ENCODE measurements at regions not wholly inside any gene's neighbourhood (a gene's known extent, or its start where the extent isn't known, plus 50 kb on each side); places are given as distances from the start of the nearest gene placed in this dataset.

DNA sequence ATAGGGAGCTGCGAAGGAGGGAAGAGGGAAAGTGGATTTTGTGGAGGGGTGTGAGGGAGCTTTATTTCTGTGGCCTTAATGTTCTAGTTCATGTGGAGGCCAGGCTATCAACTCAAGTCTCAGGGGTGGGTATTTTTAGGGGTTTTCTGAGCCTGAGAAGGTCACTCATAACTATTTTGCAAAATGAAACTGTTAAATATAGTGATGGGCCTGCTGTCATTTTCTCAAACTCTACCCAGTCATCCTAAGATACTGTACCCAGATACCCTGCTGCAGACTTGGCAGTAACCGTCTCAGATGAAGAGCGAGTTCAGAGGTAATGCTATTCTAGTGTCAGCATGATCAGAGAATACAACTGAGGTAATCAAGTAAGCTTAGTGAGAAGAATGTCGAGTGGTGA is 545.0 kb upstream of the TBL1XR1 start:
- TF ChIP-seq, protein P1, sequence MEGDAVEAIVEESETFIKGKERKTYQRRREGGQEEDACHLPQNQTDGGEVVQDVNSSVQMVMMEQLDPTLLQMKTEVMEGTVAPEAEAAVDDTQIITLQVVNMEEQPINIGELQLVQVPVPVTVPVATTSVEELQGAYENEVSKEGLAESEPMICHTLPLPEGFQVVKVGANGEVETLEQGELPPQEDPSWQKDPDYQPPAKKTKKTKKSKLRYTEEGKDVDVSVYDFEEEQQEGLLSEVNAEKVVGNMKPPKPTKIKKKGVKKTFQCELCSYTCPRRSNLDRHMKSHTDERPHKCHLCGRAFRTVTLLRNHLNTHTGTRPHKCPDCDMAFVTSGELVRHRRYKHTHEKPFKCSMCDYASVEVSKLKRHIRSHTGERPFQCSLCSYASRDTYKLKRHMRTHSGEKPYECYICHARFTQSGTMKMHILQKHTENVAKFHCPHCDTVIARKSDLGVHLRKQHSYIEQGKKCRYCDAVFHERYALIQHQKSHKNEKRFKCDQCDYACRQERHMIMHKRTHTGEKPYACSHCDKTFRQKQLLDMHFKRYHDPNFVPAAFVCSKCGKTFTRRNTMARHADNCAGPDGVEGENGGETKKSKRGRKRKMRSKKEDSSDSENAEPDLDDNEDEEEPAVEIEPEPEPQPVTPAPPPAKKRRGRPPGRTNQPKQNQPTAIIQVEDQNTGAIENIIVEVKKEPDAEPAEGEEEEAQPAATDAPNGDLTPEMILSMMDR (conservative IDR thresholded peaks at IDR 0.05; ENCODE audit: low read depth, low read length), result no peak
- no peak for DNase-seq (ENCODE audit: low read depth)
- H3K4me3 ChIP-seq (ENCODE audit: low read depth, low read length), result no peak overlapping the region

DNA sequence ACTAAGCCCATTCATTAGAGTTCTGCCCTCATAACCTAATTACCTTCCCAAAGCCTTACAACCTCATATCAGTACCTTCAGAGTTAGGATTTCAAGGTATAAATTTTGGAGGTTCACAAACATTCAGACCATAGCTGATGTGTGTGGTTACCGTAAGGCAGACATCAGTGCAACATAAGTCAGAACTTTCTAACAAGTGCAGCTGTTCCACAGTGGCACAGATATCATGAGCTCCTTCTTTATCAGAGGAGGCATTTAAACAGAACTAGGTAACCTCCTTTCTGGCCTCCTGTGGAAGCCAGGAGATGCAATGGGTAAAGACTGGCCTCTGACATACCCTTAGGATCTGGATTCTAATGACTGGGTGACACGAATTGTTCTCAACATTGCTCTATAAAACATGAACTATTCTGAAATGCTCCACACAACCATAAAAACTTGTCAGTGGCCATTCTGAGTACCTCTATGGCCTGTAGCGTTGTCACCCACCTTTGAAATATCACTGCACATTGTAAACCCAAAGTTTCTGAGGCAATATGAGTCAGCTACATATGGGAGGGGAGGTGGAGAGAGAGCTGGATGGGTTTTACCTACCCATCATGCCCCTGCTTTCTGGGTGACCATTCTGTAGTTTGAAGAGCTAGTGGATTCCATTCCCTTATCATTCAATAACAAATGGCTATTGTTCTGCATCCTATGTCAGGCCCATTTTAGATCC is 546.0 kb upstream of the TBL1XR1 start:
- TF ChIP-seq, protein P1 (conservative IDR thresholded peaks at IDR 0.05; ENCODE audit: low read depth, low read length), result no peak
- H3K4me3 ChIP-seq (ENCODE audit: low read depth, low read length), result no peak overlapping the region
- no peak for DNase-seq (ENCODE audit: low read depth)

DNA sequence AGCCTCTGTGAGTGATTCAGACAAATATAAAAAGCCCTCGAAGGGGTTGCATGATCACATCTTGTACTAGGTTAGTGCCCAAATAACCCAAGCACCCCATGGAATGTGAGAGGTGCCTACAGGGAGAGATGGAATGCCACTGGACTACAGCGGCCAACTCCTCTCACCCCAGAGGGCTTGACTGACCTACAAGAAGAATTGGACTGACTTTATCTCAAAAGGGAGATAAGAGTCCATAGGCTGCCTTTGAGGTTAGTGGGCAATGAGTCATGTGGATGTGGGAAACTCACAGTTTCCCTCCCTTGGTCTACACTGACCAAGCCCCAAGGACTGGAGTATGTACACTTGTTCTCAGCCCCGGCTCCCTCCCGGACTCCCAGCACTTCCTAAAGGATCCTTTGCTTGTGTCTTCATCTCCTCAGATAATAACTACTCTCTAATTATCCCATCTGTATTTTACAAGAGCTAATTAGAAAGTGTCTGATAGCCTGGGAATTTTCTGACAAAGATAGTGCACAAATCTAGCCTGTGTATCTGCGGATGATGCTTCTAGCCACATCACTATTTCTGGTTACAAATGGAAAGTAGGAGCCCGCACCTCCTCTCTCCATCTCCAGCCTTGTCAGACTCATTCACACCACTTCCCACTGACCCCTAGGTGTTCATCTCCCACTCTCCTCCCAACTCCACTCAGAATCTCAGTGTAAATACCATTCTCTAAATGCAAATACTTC is 547.8 kb upstream of the TBL1XR1 start:
- peak; percentile 69 for DNase-seq (ENCODE audit: low read depth)
- TF ChIP-seq, protein P1 (conservative IDR thresholded peaks at IDR 0.05; ENCODE audit: low read depth, low read length), result no peak
- no peak overlapping the region for H3K4me3 ChIP-seq (ENCODE audit: low read depth, low read length)

DNA sequence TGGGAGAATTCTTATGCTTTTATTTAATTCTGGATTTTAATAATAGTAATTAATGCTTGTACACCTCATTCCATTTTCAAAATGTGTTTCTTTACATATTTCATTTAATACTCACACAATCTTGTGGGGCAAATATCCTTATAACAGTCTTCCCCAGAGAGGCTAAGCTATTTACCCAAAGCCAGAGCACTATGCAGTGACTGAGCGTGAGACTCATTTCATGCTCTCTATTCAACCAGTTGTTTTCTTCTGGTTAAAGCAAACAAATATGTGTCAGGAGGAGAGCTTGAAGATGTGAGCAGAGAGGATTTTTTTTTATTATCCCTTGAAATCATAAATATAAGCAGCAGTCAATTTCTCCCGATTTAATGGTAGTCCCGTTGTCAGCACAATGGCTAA is 548.3 kb upstream of the TBL1XR1 start:
- H3K4me3 ChIP-seq (ENCODE audit: low read depth, low read length), result no peak overlapping the region
- TF ChIP-seq, protein P1 (conservative IDR thresholded peaks at IDR 0.05; ENCODE audit: low read depth, low read length), result no peak
- DNase-seq (ENCODE audit: low read depth), result no peak

DNA sequence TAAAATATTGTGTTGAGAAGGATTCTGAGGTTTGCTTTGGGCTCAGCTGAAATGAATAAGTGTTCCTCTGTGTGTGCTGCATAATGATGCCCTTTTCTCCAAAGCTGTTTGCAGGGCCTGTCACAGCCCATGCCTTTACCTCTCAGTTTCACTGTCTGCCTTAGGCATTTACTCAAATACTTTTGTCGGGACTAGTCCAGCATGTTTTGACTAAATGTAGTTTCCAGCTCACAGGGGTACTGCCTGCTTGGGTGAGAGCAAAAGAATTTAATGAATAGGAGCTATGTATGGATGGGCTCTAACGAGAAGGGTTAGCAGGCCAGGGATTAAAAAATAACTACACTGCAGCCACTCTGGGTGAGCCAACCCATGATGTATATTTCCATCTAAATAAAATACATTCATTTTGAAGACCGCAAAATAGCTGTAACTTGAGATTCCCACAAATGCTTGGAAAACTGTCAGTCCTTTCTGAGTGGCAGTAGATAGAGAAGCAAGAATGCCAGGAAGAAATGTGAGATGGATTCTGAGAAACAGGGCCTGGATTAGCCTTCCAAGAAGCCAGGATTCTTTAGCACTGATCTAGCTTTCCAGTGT is 549.2 kb upstream of the TBL1XR1 start:
- no peak overlapping the region for H3K4me3 ChIP-seq (ENCODE audit: low read depth, low read length)
- DNase-seq (ENCODE audit: low read depth), result peak; percentile 30
- TF ChIP-seq, protein P1 (conservative IDR thresholded peaks at IDR 0.05; ENCODE audit: low read depth, low read length), result no peak

DNA sequence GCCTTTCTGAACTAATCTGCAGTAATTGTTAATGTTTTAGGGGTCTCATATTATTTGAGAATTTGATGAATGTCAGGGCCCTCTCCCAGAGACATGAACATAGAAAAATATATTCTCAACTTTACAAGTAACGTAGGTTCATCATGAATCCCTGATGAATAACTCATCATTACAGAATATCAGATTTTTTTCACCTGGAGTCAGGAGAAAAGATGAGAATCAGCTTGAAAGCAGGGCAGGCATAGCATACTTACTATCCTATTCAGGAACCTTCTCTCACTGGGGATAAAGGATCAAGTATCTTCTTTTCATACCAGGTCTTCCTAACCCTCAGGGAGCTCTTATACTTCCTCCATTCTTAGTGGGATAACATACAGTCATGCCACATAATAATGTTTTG is 552.6 kb upstream of the TBL1XR1 start:
- TF ChIP-seq, protein P1 (conservative IDR thresholded peaks at IDR 0.05; ENCODE audit: low read depth, low read length), result no peak
- DNase-seq (ENCODE audit: low read depth), result no peak
- H3K4me3 ChIP-seq (ENCODE audit: low read depth, low read length), result no peak overlapping the region

Measured in choroid plexus epithelial cell (primary cell).